ENCODE measurements at regions not wholly inside any gene's neighbourhood (a gene's known extent, or its start where the extent isn't known, plus 50 kb on each side); places are given as distances from the start of the nearest gene placed in this dataset.

- Mint-ChIP-seq H3K27ac (no peak overlapping the region), H3K36me3 (peaks cover 9% of the 10 kb centered on the region), H3K27me3 (ENCODE audit: low read depth in 2 of 2) (peaks cover 14 to 26% of the 10 kb centered on the region in 2 donors), H3K4me1 (no peaks in the 10 kb centered on the region), H3K4me3 (no peak overlapping the region), H3K9me3 (peaks cover 3 to 4% of the 10 kb centered on the region in 2 donors)
- no peaks in the 10 kb centered on the region for H3K4me1 ChIP-seq (ENCODE audit: control insufficient read depth, insufficient read depth, low read length)
- H3K27me3 ChIP-seq (ENCODE audit: control insufficient read depth, insufficient read depth, low read length): no peaks in the 10 kb centered on the region
- H3K9me3 ChIP-seq (ENCODE audit: control insufficient read depth, insufficient read depth, low read length): no peaks in the 10 kb centered on the region
- no peak for DNase-seq
- no peak overlapping the region for H3K4me3 ChIP-seq (ENCODE audit: low read length)
- no peaks in the 10 kb centered on the region for H3K36me3 ChIP-seq (ENCODE audit: control insufficient read depth, insufficient read depth, low read length)
- intact Hi-C loops (cut with micrococcal nuclease): no loop called here
- no peak for ATAC-seq
- no peak overlapping the region for H3K27ac ChIP-seq (ENCODE audit: low read length)
- TF ChIP-seq CTCF (IDR thresholded peaks at IDR 0.05): no peak
- 59% methylated on average over 5 of the region's 6 CpGs for WGBS (ENCODE audit: insufficient coverage)
Measured at GRCh38 chr1:207218512-207219362, 102.7 kb upstream of the CD55 start.

- H3K4me1 Mint-ChIP-seq: no peaks in the 10 kb centered on the region
- peaks cover 14 to 33% of the 10 kb centered on the region in 2 donors for H3K27me3 Mint-ChIP-seq (ENCODE audit: low read depth in 2 of 2)
- TF ChIP-seq CTCF (IDR thresholded peaks at IDR 0.05): no peak
- Histone ChIP-seq H3K4me1 (ENCODE audit: control insufficient read depth, insufficient read depth, low read length) (no peaks in the 10 kb centered on the region), H3K36me3 (ENCODE audit: control insufficient read depth, insufficient read depth, low read length) (no peaks in the 10 kb centered on the region), H3K27ac (ENCODE audit: low read length) (no peak overlapping the region), H3K9me3 (ENCODE audit: control insufficient read depth, insufficient read depth, low read length) (no peaks in the 10 kb centered on the region), H3K4me3 (ENCODE audit: low read length) (no peak overlapping the region), H3K27me3 (ENCODE audit: control insufficient read depth, insufficient read depth, low read length) (no peaks in the 10 kb centered on the region)
- H3K9me3 Mint-ChIP-seq: no peaks in the 10 kb centered on the region
- intact Hi-C loops (cut with micrococcal nuclease): no loop called here
- no peak overlapping the region for H3K4me3 Mint-ChIP-seq
- 94% methylated on average over 20 of the region's 24 CpGs for WGBS (ENCODE audit: insufficient coverage)
- ATAC-seq (no peak), DNase-seq (no peak)
- H3K27ac Mint-ChIP-seq: no peak overlapping the region
- no peaks in the 10 kb centered on the region for H3K36me3 Mint-ChIP-seq
Measured at GRCh38 chr1:207219979-207220889, 101.2 kb upstream of the CD55 start.

- Histone ChIP-seq H3K27me3 (ENCODE audit: control insufficient read depth, insufficient read depth, low read length) (no peaks in the 10 kb centered on the region), H3K27ac (ENCODE audit: low read length) (no peak overlapping the region), H3K4me3 (ENCODE audit: low read length) (no peak overlapping the region), H3K36me3 (ENCODE audit: control insufficient read depth, insufficient read depth, low read length) (no peaks in the 10 kb centered on the region), H3K9me3 (ENCODE audit: control insufficient read depth, insufficient read depth, low read length) (no peaks in the 10 kb centered on the region), H3K4me1 (ENCODE audit: control insufficient read depth, insufficient read depth, low read length) (no peaks in the 10 kb centered on the region)
- no peak for DNase-seq
- peaks cover 11 to 37% of the 10 kb centered on the region in 2 donors for H3K27me3 Mint-ChIP-seq (ENCODE audit: low read depth in 2 of 2)
- H3K9me3 Mint-ChIP-seq: no peaks in the 10 kb centered on the region
- no peak overlapping the region for H3K27ac Mint-ChIP-seq
- H3K4me1 Mint-ChIP-seq: no peaks in the 10 kb centered on the region
- intact Hi-C loops (cut with micrococcal nuclease): no loop called here
- no peak for TF ChIP-seq CTCF (IDR thresholded peaks at IDR 0.05)
- no peak for ATAC-seq
- no peak overlapping the region for H3K4me3 Mint-ChIP-seq
- no peaks in the 10 kb centered on the region for H3K36me3 Mint-ChIP-seq
Measured at GRCh38 chr1:207221934-207222351, 99.5 kb upstream of the CD55 start.
